HG02870 (cell line): ENCODE measurements at regions not wholly inside any gene's neighbourhood (a gene's known extent, or its start where the extent isn't known, plus 50 kb on each side); places are given as distances from the start of the nearest gene placed in this dataset.

Experiments used
- ATAC-seq: cut with Tn5 transposase; IDR thresholded peaks from one replicate; pipeline ENCODE4 v1.9.1; 2021; ENCODE audit warnings: mild to moderate bottlenecking, moderate library complexity; ENCODE audit not compliant: unreplicated experiment

DNA sequence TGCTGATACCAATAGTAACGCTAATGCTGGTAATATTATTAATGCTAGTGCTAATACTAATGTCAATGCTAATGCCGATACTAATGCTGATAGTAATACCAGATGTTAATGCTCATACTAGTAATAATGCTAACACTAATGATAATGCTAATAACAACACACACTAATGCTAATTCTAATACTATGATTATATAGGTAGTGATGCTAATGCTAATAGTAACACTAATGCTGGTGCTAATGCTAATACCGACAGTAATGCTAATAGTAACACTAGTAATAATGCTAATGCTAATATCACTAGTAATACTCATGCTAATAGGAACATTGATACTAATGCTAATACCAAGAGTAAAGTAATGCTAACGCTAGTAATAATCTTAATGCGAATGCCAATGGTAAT, 406.4 kb upstream of the RNF32 start:
- no peak for ATAC-seq

DNA sequence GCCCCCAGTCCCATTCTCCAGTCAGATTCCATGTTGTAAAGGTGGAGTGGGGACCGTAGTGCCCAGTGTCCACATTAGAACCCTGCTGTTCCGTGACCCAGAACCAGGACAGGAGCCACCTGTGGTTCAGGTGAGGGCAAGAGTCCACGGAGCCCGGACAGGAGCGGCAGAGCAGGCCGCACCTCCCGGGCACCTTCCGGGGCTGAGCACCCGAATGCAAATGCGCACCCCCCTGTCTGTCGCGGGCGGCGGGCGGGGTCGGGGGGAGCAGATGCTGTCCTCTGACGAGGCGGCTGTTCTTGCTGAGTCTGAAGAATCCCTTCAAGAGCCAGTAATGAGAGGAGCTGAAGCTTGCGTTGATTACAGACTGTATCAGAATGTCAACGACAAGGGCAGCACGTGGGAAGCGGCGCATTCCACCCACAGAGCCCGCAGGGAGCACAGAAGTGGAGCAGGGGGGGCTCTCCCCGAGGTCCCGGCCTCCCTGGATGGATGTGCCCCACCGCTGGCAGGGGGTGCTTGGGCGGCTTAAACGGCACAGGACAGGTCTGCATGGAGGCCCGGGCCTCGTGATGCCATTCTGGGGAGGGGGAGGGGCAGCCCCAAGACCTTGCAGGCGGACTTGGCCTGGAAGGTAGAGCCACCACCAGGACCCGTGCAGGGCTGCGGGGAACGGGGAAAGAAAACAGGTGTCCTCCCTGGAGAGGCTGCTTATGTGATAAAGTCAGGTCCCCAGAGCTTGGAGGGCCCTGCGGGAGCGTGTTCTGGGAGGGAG, 407.5 kb upstream of the RNF32 start:
- no peak for ATAC-seq

DNA sequence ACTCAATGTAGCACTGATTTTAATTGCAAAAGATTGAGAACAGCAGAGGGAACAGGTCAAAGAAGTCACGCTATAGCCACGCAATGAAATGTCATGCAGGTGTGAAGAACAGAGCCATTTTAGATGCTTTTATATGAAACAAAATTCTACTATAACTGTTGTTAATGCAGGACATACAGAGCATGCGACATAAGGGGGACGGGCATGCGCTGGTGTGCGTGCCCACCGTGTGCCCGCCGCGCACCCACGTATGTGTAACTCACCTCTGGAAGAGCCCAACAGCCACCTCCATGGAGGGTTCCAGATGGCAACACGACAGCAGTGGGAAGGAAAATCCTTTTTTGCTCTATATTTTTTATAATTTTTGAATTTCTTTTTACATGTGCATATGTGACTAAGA, 410.0 kb upstream of the RNF32 start:
- ATAC-seq, result no peak

DNA sequence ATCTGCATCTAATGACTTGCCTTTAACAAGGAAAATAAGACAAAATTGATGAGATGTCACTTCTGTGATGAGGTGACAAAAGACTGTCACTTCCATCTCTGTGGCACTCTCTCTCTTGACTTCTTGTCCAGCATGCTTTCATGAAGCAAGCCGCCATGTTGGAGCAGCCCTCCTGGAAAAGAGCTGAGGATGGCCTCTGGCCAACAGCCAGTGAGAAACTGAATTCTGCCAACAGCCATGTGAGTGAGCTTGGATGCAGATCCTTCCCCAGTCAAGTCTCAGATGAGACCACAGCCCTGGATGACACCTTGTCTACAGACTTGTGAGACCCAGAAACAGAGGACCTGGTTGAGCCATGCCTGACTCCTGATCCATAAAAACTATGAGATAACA, 412.6 kb upstream of the SHH start:
- no peak for ATAC-seq

DNA sequence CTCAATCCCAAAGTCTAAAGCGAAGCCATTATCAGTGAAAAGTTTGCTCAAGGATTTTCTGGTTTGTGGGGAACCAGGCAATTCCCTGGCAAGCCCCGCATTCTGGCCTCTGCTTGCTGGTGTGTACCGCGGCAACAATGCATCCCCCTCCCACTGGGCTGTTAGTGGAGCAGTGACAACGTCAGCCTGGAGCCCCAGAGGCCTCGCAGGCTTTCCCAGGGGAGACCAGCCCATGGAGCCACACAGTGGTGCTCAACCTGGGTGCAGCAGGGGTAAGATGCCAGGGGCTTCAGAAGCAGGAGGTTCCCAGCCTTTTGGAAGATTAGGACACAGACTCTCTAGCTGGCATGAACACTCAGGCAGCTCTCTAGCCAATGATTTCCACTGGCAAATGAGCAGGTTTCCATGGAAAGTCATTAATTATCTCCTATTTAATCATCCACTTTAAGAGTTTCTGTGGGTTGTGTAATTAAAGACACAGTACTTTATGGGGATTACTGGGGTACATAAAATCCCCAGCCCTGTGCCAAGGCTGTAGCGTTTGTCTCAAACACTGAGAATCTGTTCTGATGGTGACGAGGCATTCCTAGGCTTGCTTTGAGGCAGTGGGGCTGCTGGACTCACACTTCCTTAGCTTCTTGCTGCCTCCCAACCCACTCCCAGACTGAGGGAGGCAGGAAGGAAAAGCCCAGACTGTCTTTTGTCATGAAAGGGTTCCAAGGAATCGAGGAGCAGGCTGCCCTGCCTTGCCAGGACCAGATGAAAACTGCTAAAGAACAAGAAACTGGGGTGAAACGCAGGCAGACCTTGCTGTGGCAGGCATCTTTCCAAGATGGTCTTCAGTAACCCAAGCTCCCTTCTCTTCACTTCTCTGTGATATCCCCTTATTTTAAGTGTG, 411.9 kb upstream of the SHH start:
- no peak for ATAC-seq

DNA sequence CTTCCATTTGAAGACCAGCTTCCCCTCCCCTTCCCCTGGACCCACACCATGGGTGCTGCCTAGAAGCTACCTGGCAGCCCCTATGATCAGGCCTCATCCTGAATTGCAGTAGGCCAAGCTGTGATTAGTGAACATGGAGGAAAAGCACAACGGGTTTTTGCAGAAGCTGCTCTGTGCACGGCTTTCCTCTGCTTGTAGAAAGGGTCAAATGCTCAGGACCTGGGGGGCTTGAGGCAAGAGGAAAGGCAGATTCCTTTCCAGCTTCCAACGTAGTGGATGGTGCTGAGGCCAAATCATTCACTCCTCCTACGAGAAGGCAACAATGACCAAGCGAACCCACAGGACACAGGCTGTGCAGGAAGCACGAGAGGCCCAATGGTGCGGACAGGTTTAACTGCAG, 410.3 kb upstream of the SHH start:
- no peak for ATAC-seq

DNA sequence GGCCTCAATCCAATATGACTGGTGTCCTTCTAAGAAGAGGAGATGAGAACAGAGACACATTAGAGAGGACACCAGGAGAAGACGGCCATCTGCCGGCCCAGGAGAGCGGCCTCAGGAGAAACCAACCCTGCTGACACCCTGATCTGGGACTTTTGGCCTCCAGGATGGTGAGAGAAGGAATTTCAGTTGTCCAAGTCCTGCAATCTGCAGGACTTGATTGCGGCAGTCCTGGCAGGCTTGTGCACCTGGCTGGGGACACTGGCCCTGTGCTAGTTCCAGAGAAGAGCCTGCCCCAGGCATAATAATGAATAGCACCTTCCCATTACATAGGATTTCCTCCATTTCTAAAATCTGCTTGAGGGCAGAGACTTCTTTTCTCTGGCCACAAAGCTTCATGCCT, 409.9 kb upstream of the SHH start:
- no peak for ATAC-seq

DNA sequence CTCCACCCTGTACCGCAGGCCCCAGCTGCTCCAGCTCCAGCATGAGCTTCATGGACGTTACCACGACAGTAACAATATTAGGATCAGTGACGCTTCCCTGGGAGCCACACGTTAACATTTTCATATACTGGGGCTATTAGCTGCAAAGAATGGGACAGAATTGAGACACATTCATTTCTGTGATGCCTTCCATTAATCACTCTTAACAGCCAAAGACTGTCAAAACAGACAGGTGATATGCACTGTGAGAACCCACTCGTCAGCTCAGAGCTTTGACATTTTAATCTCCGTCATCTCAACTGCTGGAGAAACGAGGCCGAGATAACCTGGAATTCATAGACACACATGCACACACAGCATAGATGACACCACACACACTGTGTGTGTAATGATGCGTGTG, 408.4 kb upstream of the SHH start:
- ATAC-seq, result no peak

DNA sequence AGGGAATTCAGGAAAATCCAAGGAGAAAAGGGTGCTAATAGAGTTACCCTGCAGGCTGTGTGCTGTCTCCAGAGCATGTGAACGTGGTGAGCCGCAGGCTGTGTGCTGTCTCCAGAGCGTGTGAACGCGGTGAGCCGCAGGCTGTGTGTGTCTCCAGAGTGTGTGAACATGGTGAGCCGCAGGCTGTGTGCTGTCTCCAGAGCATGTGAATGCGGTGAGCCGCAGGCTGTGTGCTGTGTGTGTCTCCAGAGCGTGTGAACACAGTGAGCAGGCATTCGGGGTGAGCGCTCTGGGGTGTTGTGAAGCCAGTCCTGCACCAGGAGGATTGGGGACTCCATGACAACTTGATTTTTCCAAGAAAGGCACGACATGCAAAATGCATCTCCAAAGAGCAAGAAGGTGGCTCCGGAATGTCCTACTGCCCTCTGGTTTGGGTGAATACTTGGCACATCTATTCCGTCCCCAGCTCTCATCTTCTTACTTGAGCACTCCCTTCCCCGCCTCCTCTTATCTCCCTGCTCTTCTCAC, 407.9 kb upstream of the SHH start:
- no peak for ATAC-seq

DNA sequence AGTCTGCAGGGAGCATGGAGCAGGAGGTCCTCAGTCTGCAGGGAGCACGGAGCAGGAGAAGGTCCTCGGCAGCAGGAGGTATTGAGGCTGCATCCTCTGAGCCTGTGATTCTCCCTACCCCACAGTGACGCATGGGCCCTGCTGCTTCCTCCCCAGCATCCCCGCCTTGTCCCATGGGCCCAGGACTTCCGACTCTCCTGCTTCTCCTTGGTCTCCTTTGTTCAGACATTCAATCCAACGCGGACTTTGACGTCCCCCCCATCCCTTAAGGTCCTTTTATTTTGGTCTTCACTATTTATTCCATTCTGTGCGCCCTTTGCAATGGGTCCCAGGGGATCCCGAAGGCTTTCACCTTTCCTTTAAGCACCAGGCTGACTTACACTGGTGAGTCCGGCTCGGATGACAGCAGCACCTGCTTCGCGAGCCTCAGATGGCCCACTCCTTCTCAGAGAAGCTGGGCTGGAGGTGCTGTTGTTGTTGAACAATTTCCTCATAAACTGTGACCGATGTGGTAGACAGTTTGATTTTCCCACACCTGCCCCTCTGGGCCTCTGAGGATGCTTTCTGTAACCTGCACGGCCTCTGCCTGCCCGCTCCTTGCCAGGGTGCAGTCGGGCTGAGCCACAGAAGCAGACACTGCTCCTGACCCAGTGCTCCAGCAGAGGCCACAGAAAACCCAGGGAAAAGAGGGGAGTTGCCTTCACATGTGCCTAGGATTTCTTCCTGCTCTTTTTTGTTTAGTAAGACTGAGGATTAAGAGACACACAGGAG, 407.2 kb upstream of the SHH start:
- ATAC-seq, result no peak

DNA sequence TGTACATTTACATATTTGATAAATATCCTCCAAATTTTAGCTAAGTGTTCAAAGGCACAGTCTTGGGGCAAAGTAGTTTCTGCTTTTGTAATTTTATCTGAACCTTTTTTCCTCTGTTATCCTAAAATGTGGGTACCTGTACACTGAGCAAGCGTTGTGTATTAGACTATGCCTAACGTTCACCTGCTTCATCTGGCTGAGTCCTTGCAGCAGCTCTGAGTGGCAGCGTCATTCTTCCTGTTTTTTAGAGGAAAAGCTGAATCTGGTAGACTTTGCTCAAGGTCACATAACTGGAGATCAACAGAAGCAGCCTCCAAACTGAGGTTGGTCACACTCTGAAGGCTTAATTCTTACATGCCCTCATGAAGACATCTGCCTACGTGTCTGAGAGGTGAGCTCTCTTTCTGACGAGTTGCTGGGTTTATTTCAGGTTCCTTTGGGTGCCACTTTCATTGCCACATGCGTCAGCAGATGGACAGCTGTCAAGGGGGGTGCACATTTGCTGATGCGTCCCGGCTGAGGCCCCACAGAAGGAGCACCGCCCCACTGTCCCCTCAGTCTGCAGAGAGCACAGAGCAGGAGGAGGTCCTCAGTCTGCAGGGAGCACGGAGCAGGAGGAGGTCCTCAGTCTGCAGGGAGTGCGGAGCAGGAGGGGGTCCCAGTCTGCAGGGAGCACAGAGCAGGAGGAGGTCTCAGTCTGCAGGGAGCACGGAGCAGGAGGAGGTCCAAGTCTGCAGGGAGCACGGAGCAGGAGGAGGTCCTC, 406.5 kb upstream of the SHH start:
- ATAC-seq, result no peak

DNA sequence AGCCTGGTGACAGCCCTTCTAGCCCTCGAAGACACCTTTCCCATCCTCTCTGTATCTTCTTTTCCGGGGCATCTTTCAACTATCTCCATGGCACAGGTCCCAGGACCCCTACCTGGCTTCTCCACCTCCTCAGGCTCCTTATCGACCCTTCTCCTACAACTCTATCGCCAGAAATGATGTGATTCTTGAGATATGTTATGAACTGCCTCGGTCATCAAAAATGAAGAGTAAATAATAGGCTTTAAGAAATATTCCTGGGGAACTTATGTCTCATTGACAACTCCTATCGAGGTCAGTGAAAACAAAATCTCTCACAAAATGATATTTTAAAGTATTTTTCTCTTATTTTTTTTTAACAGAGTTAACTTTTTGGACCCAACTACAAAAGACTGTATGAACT, 405.5 kb upstream of the SHH start:
- ATAC-seq, result no peak

DNA sequence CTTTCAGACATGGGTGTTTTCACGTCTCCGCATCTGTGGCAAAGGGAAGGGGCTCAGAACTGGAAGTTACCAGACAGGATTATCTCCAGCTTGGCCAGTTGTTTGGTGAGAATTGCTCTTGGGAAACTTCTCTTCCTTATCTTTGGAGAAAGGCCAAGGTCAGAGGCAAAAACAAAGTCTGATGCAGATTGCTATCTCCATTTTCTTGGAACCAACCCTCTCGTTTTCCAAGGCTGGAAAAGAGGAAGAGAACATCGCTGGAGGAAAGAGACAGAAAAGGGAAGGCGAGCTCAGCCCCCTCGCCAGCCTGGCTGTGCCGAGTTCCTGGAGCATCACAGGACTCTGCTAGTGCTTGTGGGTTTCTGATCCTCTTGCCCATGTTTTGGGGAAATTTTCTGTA, 396.8 kb upstream of the SHH start:
- ATAC-seq, result no peak

DNA sequence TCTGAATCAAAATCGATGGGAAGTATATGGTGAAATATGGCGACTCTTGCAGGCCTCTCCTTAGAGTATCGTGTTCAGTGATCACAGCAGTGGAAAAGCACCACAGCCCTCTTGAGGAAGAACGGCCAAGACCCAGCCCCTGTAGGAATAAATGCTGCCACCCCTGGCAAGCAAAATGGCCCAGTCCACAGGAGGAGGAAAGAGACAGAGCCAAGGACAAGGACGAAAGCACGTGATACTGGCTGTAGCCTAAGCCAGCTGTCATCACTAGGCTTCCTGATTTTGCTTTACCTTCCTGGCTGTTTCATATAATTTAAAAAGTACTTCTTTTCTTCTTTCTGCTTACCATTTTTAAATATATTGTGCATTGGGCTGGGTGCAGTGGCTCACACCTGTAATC, 395.0 kb upstream of the SHH start:
- ATAC-seq, result no peak

DNA sequence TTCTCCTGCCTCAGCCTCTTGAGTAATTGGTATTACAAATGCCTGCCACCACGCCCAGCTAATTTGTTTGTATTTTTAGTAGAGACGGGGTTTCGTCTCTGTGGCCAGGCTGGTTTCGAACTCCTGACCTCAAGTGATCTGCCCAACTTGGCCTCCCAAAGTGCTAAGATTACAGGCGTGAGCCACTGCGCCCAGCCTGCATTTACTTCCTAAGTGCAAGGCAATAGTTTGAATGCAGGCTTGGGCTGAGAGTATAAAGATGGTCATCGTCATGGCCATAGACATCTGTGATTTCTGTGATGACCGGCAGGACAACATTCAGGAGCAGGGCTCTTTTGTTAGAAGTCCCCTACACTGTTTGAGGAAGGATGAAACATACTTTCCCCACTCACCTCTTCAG, 393.9 kb upstream of the SHH start:
- ATAC-seq, result no peak

DNA sequence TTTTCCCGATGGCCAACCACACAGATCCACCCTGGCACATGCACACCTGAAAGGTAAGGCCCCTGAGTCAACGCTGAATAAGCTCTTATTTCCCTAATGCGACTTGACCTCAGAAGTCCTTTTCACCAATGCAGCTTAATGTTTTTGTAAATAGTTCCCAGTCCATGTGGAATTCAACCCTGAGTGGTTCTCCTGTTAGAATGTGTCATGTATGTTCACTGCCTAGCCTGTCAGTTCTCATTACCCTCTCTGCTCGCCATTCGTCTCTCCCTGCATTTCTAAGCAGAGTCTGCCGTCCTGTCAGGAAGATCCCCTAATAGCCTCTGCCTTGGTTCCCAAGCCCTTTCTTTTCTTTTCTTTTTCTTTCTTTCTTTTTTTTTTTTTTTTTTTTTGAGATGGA, 392.6 kb upstream of the SHH start:
- no peak for ATAC-seq

DNA sequence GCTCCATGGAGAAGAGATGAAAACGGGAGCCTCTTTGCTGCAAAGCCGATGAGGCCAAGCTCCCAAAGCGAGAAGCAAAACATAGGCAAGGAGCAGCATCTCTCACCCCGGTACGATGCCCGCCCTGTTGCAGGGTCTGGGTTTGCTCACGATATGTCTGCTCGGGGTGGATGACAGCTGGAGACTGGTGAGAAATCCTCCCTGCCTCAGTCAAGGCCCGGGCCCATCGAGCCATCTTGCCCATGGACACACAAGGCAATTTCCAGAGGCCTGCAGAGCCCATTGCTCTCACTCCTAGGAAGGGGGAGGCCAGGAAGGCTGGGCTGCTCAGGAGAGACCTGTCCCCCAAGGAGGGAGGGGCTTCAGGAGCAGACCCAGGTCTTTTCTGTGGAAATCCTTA, 391.7 kb upstream of the SHH start:
- no peak for ATAC-seq

DNA sequence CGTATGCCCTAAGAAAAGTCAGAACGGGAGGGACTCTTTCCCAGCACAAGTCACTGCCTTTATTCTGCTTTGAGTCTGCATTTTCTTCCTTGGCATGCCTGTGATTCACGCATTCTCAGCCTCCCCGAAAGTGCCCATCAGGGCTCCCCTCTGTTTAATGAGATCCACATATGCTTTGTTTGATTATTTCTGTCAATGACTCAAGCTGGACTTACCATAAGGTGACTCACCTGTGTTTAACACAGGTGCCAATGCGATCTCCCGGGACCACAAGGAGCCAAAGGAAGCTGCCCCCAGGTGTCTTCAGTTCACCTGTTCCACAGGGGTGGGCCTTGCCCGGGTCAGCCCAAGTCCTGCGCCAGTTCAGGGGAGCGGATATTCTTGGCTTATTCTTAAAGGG, 386.0 kb upstream of the SHH start:
- no peak for ATAC-seq

DNA sequence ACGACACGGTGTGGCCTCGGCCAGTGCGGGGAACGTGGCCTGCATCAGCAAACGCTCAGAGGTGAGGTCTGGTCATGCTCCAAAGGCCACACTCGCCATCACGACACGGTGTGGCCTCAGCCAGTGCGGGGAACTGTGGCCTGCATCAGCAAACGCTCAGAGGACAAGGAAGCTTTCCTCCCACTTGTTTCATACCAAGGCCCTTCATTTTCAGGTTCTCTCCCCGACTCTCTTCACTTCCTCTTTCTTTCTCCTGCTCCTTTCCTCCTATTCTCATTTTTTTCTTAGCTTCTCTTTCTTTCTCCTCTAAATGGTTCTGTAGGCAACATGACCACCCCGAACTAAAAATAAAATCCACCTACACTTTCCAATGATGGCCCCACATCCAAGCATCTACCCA, 384.4 kb upstream of the SHH start:
- ATAC-seq, result no peak

DNA sequence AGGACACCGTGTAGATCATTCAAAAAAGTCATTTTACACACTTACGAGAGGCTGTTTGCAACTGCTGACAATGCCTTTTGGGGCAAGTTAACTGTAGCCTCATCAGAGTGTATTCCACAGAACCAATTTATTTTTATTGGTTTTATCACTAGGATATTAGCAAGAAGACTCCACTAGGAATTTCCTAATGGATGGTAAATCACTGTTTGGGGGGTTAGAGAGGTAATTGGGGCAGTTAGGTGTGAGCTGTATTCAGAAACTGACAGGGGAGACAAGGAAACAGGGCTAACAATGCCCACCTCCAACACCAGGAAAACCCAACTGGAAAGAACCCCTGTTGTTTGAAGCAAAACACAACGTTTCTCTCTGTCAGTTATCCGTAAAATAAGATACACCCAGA, 383.0 kb upstream of the SHH start:
- no peak for ATAC-seq

DNA sequence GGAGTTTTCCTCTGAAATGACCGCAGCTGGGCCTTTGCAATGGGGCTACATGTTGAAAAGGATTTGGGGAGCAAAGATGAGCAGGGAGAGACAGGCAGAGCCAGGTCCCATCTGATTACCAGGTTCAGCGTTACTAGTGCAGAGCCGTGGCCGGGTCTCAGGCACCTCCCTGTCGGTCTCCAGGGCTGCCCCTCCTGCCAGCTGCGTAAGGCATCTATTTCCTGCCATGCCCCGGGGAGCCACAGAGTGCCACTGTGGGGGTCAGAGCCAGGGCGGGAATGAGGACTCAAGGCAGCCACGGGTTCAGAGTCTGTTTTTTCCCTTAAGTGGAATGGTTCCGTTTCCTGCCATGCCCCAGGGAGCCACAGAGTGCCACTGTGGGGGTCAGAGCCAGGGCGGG, 382.6 kb upstream of the SHH start:
- no peak for ATAC-seq
